Left ventricle myocardium superior (tissue), 1 donor: ENCODE measurements at regions not wholly inside any gene's neighbourhood (a gene's known extent, or its start where the extent isn't known, plus 50 kb on each side); places are given as distances from the start of the nearest gene placed in this dataset.

Experiments
- ATAC-seq: fragments of 200-7000 bp; cut with Tn5 transposase; one replicate; pipeline ENCODE4 v1.9.1; 2020; ENCODE audit warnings: mild to moderate bottlenecking, moderate library complexity
- DNase-seq: peaks from one replicate; pipeline ENCODE4 v3.0.0-alpha.2; 2020
- intact Hi-C: fragments of 100-400 bp; cut with micrococcal nuclease; formaldehyde crosslinking; loops from one replicate; pipeline ENCODE4 v1.11.0; 2022
- donor health status: DM: no; HTN: yes; CAD: no; lungs with severe emphysema.

DNA sequence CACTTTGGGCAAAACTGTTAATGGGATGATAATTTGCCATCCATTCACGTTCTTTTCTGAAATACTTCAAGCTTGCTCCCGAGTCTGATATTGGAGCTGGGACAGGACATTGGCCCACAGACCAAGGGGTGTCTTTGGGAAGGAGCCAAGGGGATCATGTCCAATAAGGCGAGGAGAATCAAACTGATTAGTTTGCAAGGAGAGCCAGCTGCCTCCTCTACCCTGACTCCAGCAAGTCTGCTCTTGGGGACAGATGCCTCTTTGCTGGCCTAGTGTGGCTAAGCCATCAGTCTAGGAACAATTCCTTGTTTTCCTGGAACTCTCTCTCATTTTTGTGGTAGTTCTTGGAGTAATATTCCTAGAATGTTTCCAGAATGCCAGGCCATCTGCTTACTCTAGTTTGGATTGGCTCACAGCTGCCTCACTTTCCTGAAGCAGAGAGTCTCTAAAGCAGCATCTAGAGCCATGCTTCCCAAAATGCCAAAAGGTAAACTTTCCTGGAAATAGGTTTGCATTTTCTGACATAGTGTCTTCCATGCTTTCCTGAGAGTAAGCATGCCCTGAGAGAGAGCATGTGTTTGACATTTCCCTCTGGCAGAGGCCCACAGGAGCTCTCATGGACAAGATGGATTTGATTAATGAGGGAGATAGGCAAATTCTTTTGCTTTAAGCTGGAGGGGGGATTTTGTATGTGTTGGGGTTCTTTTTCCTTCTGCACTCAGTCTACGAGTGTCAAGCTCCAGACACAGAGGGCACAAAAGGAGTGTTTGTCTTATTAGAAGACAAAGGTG lies 145.6 kb downstream of the GDAP2 start:
- ATAC-seq (no peak), DNase-seq (no peak)
- intact Hi-C loops = no loop called here

GRCh38 chr1:117788014-117788413 lies 141.4 kb downstream of the GDAP2 start:
- intact Hi-C loops = no loop called here
- DNase-seq (no peak), ATAC-seq (no peak)

- intact Hi-C loops = no loop called here
- no peak for DNase-seq
- ATAC-seq = no peak
These were observed 136.0 kb downstream of the GDAP2 start for GRCh38 chr1:117793413-117793812.

DNA sequence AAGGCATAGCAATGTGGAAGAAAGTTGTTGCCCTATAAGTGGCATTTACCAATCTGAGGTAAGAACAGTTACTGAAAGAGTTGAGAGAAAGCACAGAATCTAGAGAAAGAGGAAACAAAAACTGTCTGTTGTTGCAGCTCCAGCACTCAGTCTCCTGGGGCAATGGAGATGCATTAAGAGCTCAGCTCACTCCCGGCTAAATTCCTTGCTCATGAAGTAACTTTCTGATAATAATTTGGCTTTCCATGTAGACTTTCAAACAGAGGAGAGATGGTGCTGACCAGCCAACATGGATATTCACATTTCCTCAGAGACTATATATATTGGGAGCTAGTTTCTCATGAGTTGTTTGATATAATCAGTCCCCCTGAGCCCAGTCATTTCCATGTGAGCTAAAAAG lies 135.3 kb downstream of the GDAP2 start:
- DNase-seq (no peak), ATAC-seq (peak; percentile 92)
- intact Hi-C loops = no loop called here

GRCh38 chr1:117795190-117795589 lies 134.2 kb downstream of the GDAP2 start:
- DNase-seq = peak; percentile 43
- peak; percentile 81 for ATAC-seq
- intact Hi-C loops = no loop called here

DNA sequence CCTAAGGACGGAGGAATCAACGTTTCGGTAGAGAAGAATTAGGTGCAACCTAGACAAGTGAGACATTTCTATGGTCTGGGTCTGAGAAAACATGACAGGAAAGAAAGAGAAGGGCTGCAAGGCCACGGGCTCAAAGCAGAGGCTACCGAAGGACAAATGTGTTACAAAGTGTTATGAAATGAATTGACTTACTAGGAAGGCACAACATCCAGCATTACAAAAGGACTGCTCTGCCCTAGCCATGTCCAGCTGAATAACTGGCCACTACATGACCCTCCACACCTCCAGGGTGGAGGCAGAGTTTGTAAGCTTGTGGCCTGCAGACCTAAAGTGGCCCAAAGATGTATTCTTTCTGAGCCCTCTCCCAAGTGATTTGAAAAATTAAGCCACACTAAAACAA lies 133.6 kb downstream of the GDAP2 start:
- DNase-seq = no peak
- no peak for ATAC-seq
- intact Hi-C loops = no loop called here

- DNase-seq = no peak
- intact Hi-C loops = no loop called here
- ATAC-seq = no peak
These were observed 133.2 kb downstream of the GDAP2 start for GRCh38 chr1:117796226-117796625.

GRCh38 chr1:117798550-117798949 lies 130.9 kb downstream of the GDAP2 start:
- intact Hi-C loops = no loop called here
- DNase-seq (no peak), ATAC-seq (no peak)

GRCh38 chr1:117802531-117803257 lies 126.7 kb downstream of the GDAP2 start:
- intact Hi-C loops = no loop called here
- DNase-seq (no peak), ATAC-seq (no peak)

DNA sequence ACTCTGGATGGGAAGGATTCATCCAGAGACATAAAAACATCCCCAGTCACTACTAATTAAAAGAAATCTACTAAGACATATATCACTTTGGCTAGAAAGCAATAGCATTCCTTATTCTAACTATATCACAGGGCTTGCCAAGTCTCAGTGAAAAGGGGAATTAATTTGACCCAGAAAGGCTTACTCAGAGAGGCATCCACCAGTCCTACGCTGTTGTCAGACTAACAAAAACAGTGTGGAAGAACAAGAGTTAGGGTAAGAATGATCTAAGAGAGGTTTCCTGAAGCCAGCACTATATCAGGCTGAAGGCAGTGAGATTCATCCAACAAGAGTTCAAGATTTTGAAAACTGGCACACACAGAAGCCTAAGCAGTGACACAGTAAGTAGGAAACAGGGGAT lies 126.1 kb downstream of the GDAP2 start:
- ATAC-seq (no peak), DNase-seq (no peak)
- intact Hi-C loops = no loop called here

DNA sequence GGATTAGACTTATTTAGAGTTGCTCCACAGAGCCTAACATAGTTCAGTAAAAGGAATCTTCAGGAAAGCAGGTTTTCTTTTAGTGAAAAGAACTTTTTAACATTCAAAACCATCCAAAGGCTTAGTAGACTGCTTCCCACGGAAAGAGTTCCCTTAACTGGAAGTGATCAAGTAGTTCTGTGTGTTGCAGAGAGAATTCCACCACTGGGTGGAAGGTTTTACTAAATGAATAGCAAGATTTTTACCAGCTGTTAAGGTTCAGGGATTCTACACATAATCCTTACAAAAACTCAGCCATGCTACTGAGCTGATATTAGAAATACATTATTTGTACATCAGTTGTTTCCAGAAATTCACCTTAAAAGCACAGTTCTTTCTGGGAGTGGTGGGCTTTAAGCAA lies 119.7 kb downstream of the GDAP2 start:
- ATAC-seq (no peak), DNase-seq (no peak)

GRCh38 chr1:117810553-117810952 lies 118.9 kb downstream of the GDAP2 start:
- ATAC-seq = no peak
- no peak for DNase-seq
- intact Hi-C loops = no loop called here

More for the DNA sequence above, 119.7 kb downstream of the GDAP2 start:
- intact Hi-C loops = no loop called here

DNA sequence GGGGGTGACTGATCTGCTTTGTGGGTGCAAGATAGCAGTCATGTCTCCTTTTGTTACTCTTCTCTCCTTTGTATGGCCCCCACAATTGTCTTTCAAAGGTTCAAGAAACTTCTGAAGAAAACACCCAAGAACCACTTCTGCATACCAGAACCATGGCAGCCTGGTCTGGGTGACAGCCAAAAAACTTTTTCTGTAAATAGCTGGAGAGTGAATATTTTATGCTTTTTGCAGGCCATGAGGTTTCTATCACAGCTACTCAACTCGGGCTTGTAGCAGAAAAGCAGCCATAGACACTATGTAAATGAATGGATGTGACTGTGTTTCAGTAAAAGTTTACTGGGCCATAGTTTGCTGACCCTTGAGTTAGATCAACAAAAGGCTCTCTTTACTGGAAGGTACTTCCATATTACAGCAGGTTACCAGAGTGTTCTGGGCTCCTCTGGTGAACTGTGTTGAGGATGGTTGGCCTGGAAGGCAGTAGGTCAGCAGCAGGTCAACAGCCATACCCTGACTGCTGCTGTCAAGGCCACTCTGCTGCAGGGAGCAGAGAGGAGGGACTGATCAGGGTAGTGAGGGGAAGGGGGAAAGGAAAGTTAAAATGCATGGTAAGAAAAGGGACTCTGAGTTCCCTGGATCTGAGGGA lies 116.4 kb downstream of the GDAP2 start:
- ATAC-seq (no peak), DNase-seq (no peak)
- intact Hi-C loops = no loop called here
